Mesendoderm (in vitro differentiated cells): ENCODE measurements at regions not wholly inside any gene's neighbourhood (a gene's known extent, or its start where the extent isn't known, plus 50 kb on each side); places are given as distances from the start of the nearest gene placed in this dataset.

Source experiments
- DNase-seq: peaks from one replicate; pipeline ENCODE4 v3.0.0; 2013
- H2AK5ac ChIP-seq: 2 replicates; pipeline ENCODE4 v1.6.1; 2013; ENCODE audit warnings: low read length, inconsistent platforms
- H2BK120ac ChIP-seq: 2 replicates; pipeline ENCODE4 v1.6.1; 2013; ENCODE audit warnings: low read depth, mild to moderate bottlenecking, low read length, moderate library complexity, mixed read lengths
- H2BK15ac ChIP-seq: replicated peaks from 2 replicates; pipeline ENCODE4 v1.6.1; 2013; ENCODE audit warnings: low read depth, mild to moderate bottlenecking, moderate library complexity
- H2BK5ac ChIP-seq: 2 replicates; pipeline ENCODE4 v1.6.1; 2013; ENCODE audit warnings: low read length, inconsistent platforms
- H3K18ac ChIP-seq: 2 replicates; pipeline ENCODE4 v1.6.1; 2013; ENCODE audit warnings: mild to moderate bottlenecking, low read length, mixed read lengths
- H3K23ac ChIP-seq: one replicate; pipeline ENCODE4 v1.6.1; 2013; ENCODE audit warnings: low read length
- H3K27ac ChIP-seq: 2 replicates; pipeline ENCODE4 v1.5.1; 2013; ENCODE audit warnings: low read depth, mild to moderate bottlenecking, inconsistent platforms, low read length, moderate library complexity
- H3K27me3 ChIP-seq: 2 replicates; pipeline ENCODE4 v1.6.1; 2013; ENCODE audit warnings: low read length, control low read depth, mild to moderate bottlenecking, inconsistent platforms; ENCODE audit not compliant: insufficient read depth, poor library complexity
- H3K36me3 ChIP-seq: 2 replicates; pipeline ENCODE4 v1.6.1; 2013; ENCODE audit warnings: low read length, inconsistent platforms; ENCODE audit not compliant: control insufficient read depth, insufficient read depth
- H3K4ac ChIP-seq: one replicate; pipeline ENCODE4 v1.6.1; 2013; ENCODE audit warnings: low read depth, mild to moderate bottlenecking, low read length, moderate library complexity
- H3K4me1 ChIP-seq: 2 replicates; pipeline ENCODE4 v1.6.1; 2013; ENCODE audit warnings: low read depth, low read length, inconsistent platforms; ENCODE audit not compliant: control insufficient read depth
- H3K4me2 ChIP-seq: 2 replicates; pipeline ENCODE4 v1.6.1; 2013; ENCODE audit warnings: low read length
- H3K4me3 ChIP-seq: 2 replicates; pipeline ENCODE4 v1.5.1; 2013; ENCODE audit warnings: mild to moderate bottlenecking, low read length
- H3K56ac ChIP-seq: one replicate; pipeline ENCODE4 v1.6.1; 2013; ENCODE audit warnings: low read length
- H3K79me1 ChIP-seq: 2 replicates; pipeline ENCODE4 v1.6.1; 2013; ENCODE audit warnings: low read length, inconsistent platforms
- H3K79me2 ChIP-seq: 2 replicates; pipeline ENCODE4 v1.6.1; 2013; ENCODE audit warnings: mild to moderate bottlenecking, low read length; ENCODE audit not compliant: control insufficient read depth, insufficient read depth
- H3K9ac ChIP-seq: 2 replicates; pipeline ENCODE4 v1.6.1; 2013; ENCODE audit warnings: low read length, inconsistent platforms
- H4K5ac ChIP-seq: one replicate; pipeline ENCODE4 v1.6.1; 2013; ENCODE audit warnings: low read length
- H4K8ac ChIP-seq: one replicate; pipeline ENCODE4 v1.6.1; 2013; ENCODE audit warnings: low read depth, mild to moderate bottlenecking, control low read depth, low read length, moderate library complexity
- WGBS: extraction: QIAGEN DNeasy Blood & Tissue Kit; methylation state at CpG from one replicate; pipeline ENCODE4 v1.1.7; 2013; ENCODE audit warnings: low lambda C conversion rate, missing lambda C conversion rate; ENCODE audit not compliant: insufficient coverage; ENCODE audit errors: extremely low coverage; 5-methylcytosine and 5-hydroxymethylcytosine counted together

- Histone ChIP-seq H3K27ac (no peak overlapping the region), H3K4me3 (no peak overlapping the region), H3K23ac (no peak overlapping the region), H3K27me3 (no peaks in the 10 kb centered on the region), H3K36me3 (no peaks in the 10 kb centered on the region), H3K18ac (no peak overlapping the region), H3K4ac (no peak overlapping the region), H2BK15ac (no peak overlapping the region), H3K56ac (no peak overlapping the region), H2BK5ac (no peak overlapping the region), H3K79me2 (no peaks in the 10 kb centered on the region), H3K79me1 (no peaks in the 10 kb centered on the region), H4K8ac (no peak overlapping the region), H2BK120ac (no peak overlapping the region), H3K4me1 (no peaks in the 10 kb centered on the region), H3K9ac (no peak overlapping the region), H3K4me2 (no peak overlapping the region), H4K5ac (no peak overlapping the region), H2AK5ac (no peak overlapping the region)
- WGBS = no CpG with 5 or more reads among the region's 10 CpGs
- DNase-seq = no peak
These were observed 159.8 kb upstream of the ECI2 start for GRCh38 chr6:4295058-4295782.

- no peak overlapping the region for H3K56ac ChIP-seq
- no peak overlapping the region for H3K27ac ChIP-seq
- H2BK120ac ChIP-seq = no peak overlapping the region
- H3K4me1 ChIP-seq = no peaks in the 10 kb centered on the region
- H3K36me3 ChIP-seq = no peaks in the 10 kb centered on the region
- no peaks in the 10 kb centered on the region for H3K79me2 ChIP-seq
- H4K8ac ChIP-seq = no peak overlapping the region
- no CpG with 5 or more reads among the region's 9 CpGs for WGBS
- H3K4ac ChIP-seq = no peak overlapping the region
- no peak overlapping the region for H2BK15ac ChIP-seq
- no peaks in the 10 kb centered on the region for H3K27me3 ChIP-seq
- no peaks in the 10 kb centered on the region for H3K79me1 ChIP-seq
- H3K4me3 ChIP-seq = no peak overlapping the region
- H3K18ac ChIP-seq = no peak overlapping the region
- no peak overlapping the region for H3K23ac ChIP-seq
- H3K4me2 ChIP-seq = no peak overlapping the region
- no peak for DNase-seq
- no peak overlapping the region for H3K9ac ChIP-seq
- no peak overlapping the region for H4K5ac ChIP-seq
- no peak overlapping the region for H2BK5ac ChIP-seq
- H2AK5ac ChIP-seq = no peak overlapping the region
These were observed 159.3 kb upstream of the ECI2 start for GRCh38 chr6:4294636-4295035.

- no peak overlapping the region for H2BK15ac ChIP-seq
These were observed 156.4 kb upstream of the ECI2 start for GRCh38 chr6:4291453-4292403.

GRCh38 chr6:4289770-4290320, 154.5 kb upstream of the ECI2 start:
- H3K4me3 ChIP-seq = no peak overlapping the region
- no peak overlapping the region for H2BK15ac ChIP-seq
- no peak overlapping the region for H3K4ac ChIP-seq
- H3K36me3 ChIP-seq = no peaks in the 10 kb centered on the region
- WGBS = no CpG with 5 or more reads among the region's 4 CpGs
- no peak overlapping the region for H3K9ac ChIP-seq
- no peak overlapping the region for H2BK120ac ChIP-seq
- H2AK5ac ChIP-seq = no peak overlapping the region
- no peaks in the 10 kb centered on the region for H3K27me3 ChIP-seq
- no peaks in the 10 kb centered on the region for H3K4me1 ChIP-seq
- no peak overlapping the region for H3K27ac ChIP-seq
- no peak overlapping the region for H3K18ac ChIP-seq
- H3K4me2 ChIP-seq = no peak overlapping the region
- no peak for DNase-seq
- no peaks in the 10 kb centered on the region for H3K79me2 ChIP-seq
- H4K8ac ChIP-seq = no peak overlapping the region
- no peaks in the 10 kb centered on the region for H3K79me1 ChIP-seq
- no peak overlapping the region for H3K23ac ChIP-seq
- H2BK5ac ChIP-seq = no peak overlapping the region
- no peak overlapping the region for H3K56ac ChIP-seq
- no peak overlapping the region for H4K5ac ChIP-seq

More at GRCh38 chr6:4291453-4292403, 156.4 kb upstream of the ECI2 start:
- H3K36me3 ChIP-seq = no peaks in the 10 kb centered on the region
- H3K23ac ChIP-seq = no peak overlapping the region
- no peak overlapping the region for H2BK5ac ChIP-seq
- no peak overlapping the region for H3K4ac ChIP-seq
- H3K18ac ChIP-seq = no peak overlapping the region
- WGBS = no CpG with 5 or more reads among the region's 11 CpGs
- H3K79me2 ChIP-seq = no peaks in the 10 kb centered on the region
- H3K4me1 ChIP-seq = no peaks in the 10 kb centered on the region
- no peak overlapping the region for H3K4me3 ChIP-seq
- no peak overlapping the region for H2BK120ac ChIP-seq
- H3K9ac ChIP-seq = no peak overlapping the region
- H3K27me3 ChIP-seq = no peaks in the 10 kb centered on the region
- H4K8ac ChIP-seq = no peak overlapping the region
- no peak overlapping the region for H4K5ac ChIP-seq
- no peaks in the 10 kb centered on the region for H3K79me1 ChIP-seq
- H2AK5ac ChIP-seq = no peak overlapping the region
- no peak overlapping the region for H3K56ac ChIP-seq
- DNase-seq = peak; percentile 31
- no peak overlapping the region for H3K4me2 ChIP-seq
- no peak overlapping the region for H3K27ac ChIP-seq

- no peak overlapping the region for H3K9ac ChIP-seq
- no peak overlapping the region for H4K5ac ChIP-seq
- no peak overlapping the region for H2BK120ac ChIP-seq
- H2BK15ac ChIP-seq = no peak overlapping the region
- DNase-seq = no peak
- H2AK5ac ChIP-seq = no peak overlapping the region
- H4K8ac ChIP-seq = no peak overlapping the region
- no CpG with 5 or more reads among the region's 11 CpGs for WGBS
- H3K4ac ChIP-seq = no peak overlapping the region
- H3K36me3 ChIP-seq = no peaks in the 10 kb centered on the region
- no peaks in the 10 kb centered on the region for H3K27me3 ChIP-seq
- H3K4me1 ChIP-seq = no peaks in the 10 kb centered on the region
- no peak overlapping the region for H3K23ac ChIP-seq
- H3K4me2 ChIP-seq = no peak overlapping the region
- no peak overlapping the region for H3K4me3 ChIP-seq
- no peaks in the 10 kb centered on the region for H3K79me1 ChIP-seq
- H3K27ac ChIP-seq = no peak overlapping the region
- no peak overlapping the region for H3K56ac ChIP-seq
- H2BK5ac ChIP-seq = no peak overlapping the region
- no peaks in the 10 kb centered on the region for H3K79me2 ChIP-seq
- no peak overlapping the region for H3K18ac ChIP-seq
These were observed 152.5 kb upstream of the ECI2 start for GRCh38 chr6:4287811-4288244.
